ENCODE measurements at regions not wholly inside any gene's neighbourhood (a gene's known extent, or its start where the extent isn't known, plus 50 kb on each side); places are given as distances from the start of the nearest gene placed in this dataset.

- Histone ChIP-seq H3K27me3 (ENCODE audit: control insufficient read depth, insufficient read depth, low read length) (no peaks in the 10 kb centered on the region), H3K9me3 (ENCODE audit: control insufficient read depth, insufficient read depth, low read length) (no peaks in the 10 kb centered on the region), H3K9ac (ENCODE audit: low read depth, low read length) (no peak overlapping the region), H3K4me3 (ENCODE audit: low read depth, low read length) (no peak overlapping the region), H3K4me1 (ENCODE audit: control insufficient read depth, insufficient read depth, low read length) (no peaks in the 10 kb centered on the region), H3K36me3 (ENCODE audit: control insufficient read depth, insufficient read depth, low read length) (no peaks in the 10 kb centered on the region)
Measured at GRCh38 chr4:13209600-13209999, 274.5 kb downstream of the RAB28 start.

DNA sequence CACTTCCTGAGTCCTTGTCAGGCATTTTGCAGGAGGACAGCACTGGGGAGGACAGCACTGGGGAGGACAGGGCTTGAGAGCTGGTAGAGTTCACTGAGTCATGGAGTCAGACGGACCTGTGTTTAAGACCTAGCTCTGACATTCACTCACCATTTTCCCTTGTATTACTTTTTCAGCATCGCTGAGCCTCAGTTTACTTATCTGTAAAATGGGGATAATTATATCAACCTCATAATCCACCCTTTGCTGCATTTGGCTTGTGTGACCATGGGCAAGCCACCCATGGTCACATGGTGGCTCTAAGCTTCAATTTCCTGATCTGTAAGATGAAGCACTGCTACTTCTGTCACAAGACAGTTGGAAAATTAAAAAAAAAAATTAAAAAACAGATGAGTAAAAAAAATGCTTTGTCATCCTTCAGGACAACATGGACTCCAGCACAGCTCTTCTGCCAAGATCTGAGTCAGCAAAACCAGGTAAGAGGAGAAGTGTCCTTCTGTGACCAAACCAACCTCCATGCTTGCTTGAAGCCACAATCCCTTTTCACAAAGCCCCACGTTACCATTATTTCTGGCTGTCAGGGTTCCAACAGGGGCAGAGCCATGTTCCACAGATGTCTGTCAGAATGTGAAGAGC lies 275.5 kb downstream of the RAB28 start:
- H3K9me3 ChIP-seq (ENCODE audit: control insufficient read depth, insufficient read depth, low read length), result no peaks in the 10 kb centered on the region
- H3K27me3 ChIP-seq (ENCODE audit: control insufficient read depth, insufficient read depth, low read length), result no peaks in the 10 kb centered on the region
- H3K9ac ChIP-seq (ENCODE audit: low read depth, low read length), result no peak overlapping the region
- H3K4me1 ChIP-seq (ENCODE audit: control insufficient read depth, insufficient read depth, low read length), result no peaks in the 10 kb centered on the region
- H3K36me3 ChIP-seq (ENCODE audit: control insufficient read depth, insufficient read depth, low read length), result no peaks in the 10 kb centered on the region
- no peak overlapping the region for H3K4me3 ChIP-seq (ENCODE audit: low read depth, low read length)

GRCh38 chr4:13207226-13207625 lies 276.9 kb downstream of the RAB28 start:
- no peak overlapping the region for H3K4me3 ChIP-seq (ENCODE audit: low read depth, low read length)
- no peak overlapping the region for H3K9ac ChIP-seq (ENCODE audit: low read depth, low read length)
- H3K9me3 ChIP-seq (ENCODE audit: control insufficient read depth, insufficient read depth, low read length), result no peaks in the 10 kb centered on the region
- H3K36me3 ChIP-seq (ENCODE audit: control insufficient read depth, insufficient read depth, low read length), result no peaks in the 10 kb centered on the region
- no peaks in the 10 kb centered on the region for H3K4me1 ChIP-seq (ENCODE audit: control insufficient read depth, insufficient read depth, low read length)
- H3K27me3 ChIP-seq (ENCODE audit: control insufficient read depth, insufficient read depth, low read length), result no peaks in the 10 kb centered on the region

GRCh38 chr4:13203101-13203500 lies 281.0 kb downstream of the RAB28 start:
- no peaks in the 10 kb centered on the region for H3K27me3 ChIP-seq (ENCODE audit: control insufficient read depth, insufficient read depth, low read length)
- no peaks in the 10 kb centered on the region for H3K36me3 ChIP-seq (ENCODE audit: control insufficient read depth, insufficient read depth, low read length)
- H3K9me3 ChIP-seq (ENCODE audit: control insufficient read depth, insufficient read depth, low read length), result no peaks in the 10 kb centered on the region
- no peak overlapping the region for H3K4me3 ChIP-seq (ENCODE audit: low read depth, low read length)
- no peak overlapping the region for H3K9ac ChIP-seq (ENCODE audit: low read depth, low read length)
- no peaks in the 10 kb centered on the region for H3K4me1 ChIP-seq (ENCODE audit: control insufficient read depth, insufficient read depth, low read length)

DNA sequence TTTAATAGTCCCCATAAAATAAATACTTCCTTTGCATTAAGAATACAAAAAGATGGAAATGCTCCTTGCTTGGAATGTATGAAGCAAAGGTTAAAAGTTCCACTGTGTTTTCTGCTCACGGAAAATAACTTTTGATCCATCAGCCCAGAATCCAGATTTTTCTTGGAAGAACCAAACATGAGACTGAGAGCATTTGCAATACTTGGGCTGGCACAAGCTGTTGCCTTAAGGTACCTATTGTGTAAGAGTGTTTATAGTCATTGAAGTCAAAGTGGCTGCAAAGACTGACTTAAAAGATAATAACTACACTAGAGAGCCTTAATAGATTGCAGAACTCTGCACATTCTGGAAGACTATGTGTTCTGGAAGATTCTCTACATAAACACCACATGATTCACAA lies 281.4 kb downstream of the RAB28 start:
- no peak overlapping the region for H3K9ac ChIP-seq (ENCODE audit: low read depth, low read length)
- H3K4me3 ChIP-seq (ENCODE audit: low read depth, low read length), result no peak overlapping the region
- H3K4me1 ChIP-seq (ENCODE audit: control insufficient read depth, insufficient read depth, low read length), result no peaks in the 10 kb centered on the region
- no peaks in the 10 kb centered on the region for H3K36me3 ChIP-seq (ENCODE audit: control insufficient read depth, insufficient read depth, low read length)
- no peaks in the 10 kb centered on the region for H3K27me3 ChIP-seq (ENCODE audit: control insufficient read depth, insufficient read depth, low read length)
- no peaks in the 10 kb centered on the region for H3K9me3 ChIP-seq (ENCODE audit: control insufficient read depth, insufficient read depth, low read length)

DNA sequence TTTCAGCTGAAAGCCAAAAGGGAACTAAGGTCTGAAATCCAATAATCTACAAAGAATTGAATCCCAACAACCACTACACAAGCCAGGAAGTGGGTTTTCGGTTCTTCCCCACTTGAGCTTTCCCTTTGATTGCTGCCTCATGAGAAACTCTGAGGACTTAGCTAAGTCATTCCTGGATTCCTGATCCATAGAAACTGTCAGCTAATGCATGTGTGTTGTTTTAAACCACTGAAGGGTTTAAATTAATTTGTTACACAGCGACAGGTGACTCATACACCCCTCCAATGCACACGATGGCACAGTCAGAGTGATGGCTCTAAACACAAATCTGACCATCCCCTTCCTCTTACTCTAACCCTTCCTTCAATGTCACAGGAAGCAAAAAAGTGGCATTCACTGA lies 282.9 kb downstream of the RAB28 start:
- H3K36me3 ChIP-seq (ENCODE audit: control insufficient read depth, insufficient read depth, low read length), result no peaks in the 10 kb centered on the region

GRCh38 chr4:13196721-13197120 lies 287.4 kb downstream of the RAB28 start:
- no peak overlapping the region for H3K4me3 ChIP-seq (ENCODE audit: low read depth, low read length)
- H3K27me3 ChIP-seq (ENCODE audit: control insufficient read depth, insufficient read depth, low read length), result no peaks in the 10 kb centered on the region
- H3K4me1 ChIP-seq (ENCODE audit: control insufficient read depth, insufficient read depth, low read length), result no peaks in the 10 kb centered on the region
- H3K36me3 ChIP-seq (ENCODE audit: control insufficient read depth, insufficient read depth, low read length), result no peaks in the 10 kb centered on the region
- no peak overlapping the region for H3K9ac ChIP-seq (ENCODE audit: low read depth, low read length)
- no peaks in the 10 kb centered on the region for H3K9me3 ChIP-seq (ENCODE audit: control insufficient read depth, insufficient read depth, low read length)

More for the DNA sequence above, 282.9 kb downstream of the RAB28 start:
- no peaks in the 10 kb centered on the region for H3K27me3 ChIP-seq (ENCODE audit: control insufficient read depth, insufficient read depth, low read length)
- H3K4me1 ChIP-seq (ENCODE audit: control insufficient read depth, insufficient read depth, low read length), result no peaks in the 10 kb centered on the region
- H3K9me3 ChIP-seq (ENCODE audit: control insufficient read depth, insufficient read depth, low read length), result no peaks in the 10 kb centered on the region
- H3K9ac ChIP-seq (ENCODE audit: low read depth, low read length), result no peak overlapping the region
- no peak overlapping the region for H3K4me3 ChIP-seq (ENCODE audit: low read depth, low read length)

GRCh38 chr4:13193662-13194061 lies 290.5 kb downstream of the RAB28 start:
- no peaks in the 10 kb centered on the region for H3K4me1 ChIP-seq (ENCODE audit: control insufficient read depth, insufficient read depth, low read length)
- no peak overlapping the region for H3K9ac ChIP-seq (ENCODE audit: low read depth, low read length)
- H3K4me3 ChIP-seq (ENCODE audit: low read depth, low read length), result no peak overlapping the region
- H3K36me3 ChIP-seq (ENCODE audit: control insufficient read depth, insufficient read depth, low read length), result no peaks in the 10 kb centered on the region
- H3K9me3 ChIP-seq (ENCODE audit: control insufficient read depth, insufficient read depth, low read length), result no peaks in the 10 kb centered on the region
- no peaks in the 10 kb centered on the region for H3K27me3 ChIP-seq (ENCODE audit: control insufficient read depth, insufficient read depth, low read length)

DNA sequence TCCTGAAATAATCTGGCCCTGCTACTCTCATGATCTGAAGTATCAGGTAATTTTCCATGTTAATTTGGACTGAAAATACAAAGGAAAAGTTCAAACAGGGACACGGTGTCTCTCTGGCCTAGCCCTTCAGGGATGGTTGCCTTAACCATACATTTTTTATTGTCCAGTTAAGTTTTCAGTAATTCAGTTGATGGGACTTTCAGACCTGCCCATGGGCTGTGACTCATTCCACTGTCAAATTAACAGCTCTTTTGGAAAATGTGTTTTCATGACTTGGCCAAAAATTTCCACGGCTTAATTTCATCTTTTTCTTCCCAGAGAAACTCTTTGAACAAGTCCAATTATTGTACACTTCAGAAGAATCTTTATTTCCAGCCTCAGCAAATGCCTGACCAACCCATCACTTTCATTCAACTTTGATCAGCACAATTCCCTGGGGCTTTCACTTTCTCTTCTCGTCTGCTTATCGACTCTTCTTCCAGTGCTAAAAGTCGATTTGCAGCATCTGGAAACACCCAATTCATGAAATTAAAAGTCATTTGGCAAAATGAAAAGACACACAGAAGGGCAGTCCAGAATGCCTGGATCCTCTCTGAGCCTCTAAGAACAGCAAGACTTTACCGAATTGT lies 293.9 kb downstream of the RAB28 start:
- Histone ChIP-seq H3K9me3 (ENCODE audit: control insufficient read depth, insufficient read depth, low read length) (no peaks in the 10 kb centered on the region), H3K36me3 (ENCODE audit: control insufficient read depth, insufficient read depth, low read length) (no peaks in the 10 kb centered on the region)

DNA sequence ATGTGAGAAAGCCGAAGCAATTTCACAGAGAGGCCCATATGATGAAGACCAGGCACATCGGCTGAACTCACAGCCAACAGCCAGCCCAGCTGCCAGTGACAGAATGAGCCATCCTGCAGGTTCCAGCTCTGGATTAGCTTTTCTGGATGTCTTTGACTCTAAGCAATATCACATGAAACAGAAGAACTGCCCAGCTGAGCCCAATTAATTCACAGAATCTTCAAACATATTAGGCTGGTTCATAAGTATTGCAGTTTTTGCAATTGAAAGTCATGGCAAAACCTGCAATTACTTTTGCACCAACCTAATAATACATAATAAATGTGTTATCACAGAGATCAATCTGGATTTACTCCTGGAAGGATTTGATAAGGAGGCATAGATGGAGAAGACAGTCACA lies 299.9 kb downstream of the RAB28 start:
- Histone ChIP-seq H3K4me3 (ENCODE audit: low read depth, low read length) (no peak overlapping the region), H3K36me3 (ENCODE audit: control insufficient read depth, insufficient read depth, low read length) (no peaks in the 10 kb centered on the region), H3K4me1 (ENCODE audit: control insufficient read depth, insufficient read depth, low read length) (no peaks in the 10 kb centered on the region), H3K27me3 (ENCODE audit: control insufficient read depth, insufficient read depth, low read length) (no peaks in the 10 kb centered on the region), H3K9me3 (ENCODE audit: control insufficient read depth, insufficient read depth, low read length) (no peaks in the 10 kb centered on the region), H3K9ac (ENCODE audit: low read depth, low read length) (no peak overlapping the region)

More for the DNA sequence above, 293.9 kb downstream of the RAB28 start:
- no peak overlapping the region for H3K4me3 ChIP-seq (ENCODE audit: low read depth, low read length)
- H3K4me1 ChIP-seq (ENCODE audit: control insufficient read depth, insufficient read depth, low read length), result no peaks in the 10 kb centered on the region
- no peaks in the 10 kb centered on the region for H3K27me3 ChIP-seq (ENCODE audit: control insufficient read depth, insufficient read depth, low read length)
- H3K9ac ChIP-seq (ENCODE audit: low read depth, low read length), result no peak overlapping the region

DNA sequence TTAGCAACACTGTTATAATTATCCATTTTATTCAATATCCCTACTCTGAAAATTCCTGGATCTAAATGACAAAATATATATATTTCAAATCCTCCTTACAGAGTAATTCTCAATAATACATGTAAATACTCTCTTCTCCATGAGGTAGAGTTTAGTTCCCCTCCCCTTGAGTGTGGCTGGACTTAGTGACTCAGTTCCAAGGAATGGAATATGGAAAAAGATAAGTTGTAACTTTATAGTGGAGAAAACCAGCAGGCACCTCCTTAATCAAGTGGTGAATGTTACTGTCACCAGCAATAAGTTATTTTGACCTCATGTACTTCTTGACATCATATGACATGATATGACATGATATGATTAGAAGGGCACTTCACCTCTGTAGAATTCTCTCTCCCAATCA lies 302.0 kb downstream of the RAB28 start:
- Histone ChIP-seq H3K9me3 (ENCODE audit: control insufficient read depth, insufficient read depth, low read length) (no peaks in the 10 kb centered on the region), H3K9ac (ENCODE audit: low read depth, low read length) (no peak overlapping the region), H3K4me3 (ENCODE audit: low read depth, low read length) (no peak overlapping the region), H3K4me1 (ENCODE audit: control insufficient read depth, insufficient read depth, low read length) (no peaks in the 10 kb centered on the region), H3K36me3 (ENCODE audit: control insufficient read depth, insufficient read depth, low read length) (no peaks in the 10 kb centered on the region), H3K27me3 (ENCODE audit: control insufficient read depth, insufficient read depth, low read length) (no peaks in the 10 kb centered on the region)

- no peaks in the 10 kb centered on the region for H3K4me1 ChIP-seq (ENCODE audit: control insufficient read depth, insufficient read depth, low read length)
- no peaks in the 10 kb centered on the region for H3K9me3 ChIP-seq (ENCODE audit: control insufficient read depth, insufficient read depth, low read length)
- no peaks in the 10 kb centered on the region for H3K36me3 ChIP-seq (ENCODE audit: control insufficient read depth, insufficient read depth, low read length)
- no peaks in the 10 kb centered on the region for H3K27me3 ChIP-seq (ENCODE audit: control insufficient read depth, insufficient read depth, low read length)
- no peak overlapping the region for H3K9ac ChIP-seq (ENCODE audit: low read depth, low read length)
- no peak overlapping the region for H3K4me3 ChIP-seq (ENCODE audit: low read depth, low read length)
Measured at GRCh38 chr4:13181681-13182080, 302.5 kb downstream of the RAB28 start.

All from iPS-15b (cell line).